Liver (tissue), 8 donors: ENCODE measurements at regions not wholly inside any gene's neighbourhood (a gene's known extent, or its start where the extent isn't known, plus 50 kb on each side); places are given as distances from the start of the nearest gene placed in this dataset.
"Not testable (repeated sequence)": the region's sequence is repeated elsewhere in the genome, so short reads cannot be mapped to it uniquely, and the experiment has no call there.

Source experiments
- DNase-seq: peaks from one replicate; pipeline ENCODE4 v3.0.0-alpha.2; 2017; ENCODE audit warnings: low spot score
- H3K27ac ChIP-seq, 2 donors: one replicate each; pipeline ENCODE4 v1.7.0; 2013; ENCODE audit warnings: inconsistent platforms in 2 of 2, low read length in 2 of 2, control low read depth in 1 of 2, low read depth in 1 of 2, mild to moderate bottlenecking in 1 of 2
- H3K27me3 ChIP-seq, 4 donors: one replicate each; pipeline versions ENCODE4 v1.6.1 to v1.7.0; 2013; ENCODE audit warnings: low read length in 3 of 4, inconsistent platforms in 1 of 4, mild to moderate bottlenecking in 1 of 4, moderate library complexity in 1 of 4; ENCODE audit not compliant: control insufficient read depth in 4 of 4, insufficient read depth in 4 of 4
- H3K36me3 ChIP-seq, 4 donors: one replicate each; pipeline versions ENCODE4 v1.6.1 to v1.7.0; 2013; ENCODE audit warnings: low read length in 3 of 4, mild to moderate bottlenecking in 3 of 4, low read depth in 1 of 4, moderate library complexity in 1 of 4; ENCODE audit not compliant: control insufficient read depth in 4 of 4, insufficient read depth in 3 of 4
- H3K4me1 ChIP-seq, 4 donors: one replicate each; pipeline versions ENCODE4 v1.6.1 to v1.7.0; 2013; ENCODE audit warnings: low read length in 3 of 4, mild to moderate bottlenecking in 3 of 4, moderate library complexity in 1 of 4; ENCODE audit not compliant: control insufficient read depth in 4 of 4, insufficient read depth in 4 of 4
- H3K4me3 ChIP-seq, 3 donors: one replicate each; pipeline versions ENCODE4 v1.6.1 to v1.7.0; 2013; ENCODE audit warnings: low read length in 3 of 3, control low read depth in 1 of 3, low read depth in 1 of 3, mild to moderate bottlenecking in 1 of 3
- H3K9ac ChIP-seq, 2 donors: one replicate each; pipeline ENCODE4 v1.7.0; 2013; ENCODE audit warnings: low read length in 2 of 2, mild to moderate bottlenecking in 2 of 2, moderate library complexity in 2 of 2, control low read depth in 1 of 2, low read depth in 1 of 2
- H3K9me3 ChIP-seq, 4 donors: one replicate each; pipeline versions ENCODE4 v1.6.1 to v1.7.0; 2013; ENCODE audit warnings: low read length in 3 of 4; ENCODE audit not compliant: control insufficient read depth in 4 of 4
- EGR1 ChIP-seq, 2 donors: IDR thresholded peaks; 2 replicates each; pipeline ENCODE4 v1.6.1; 2016 to 2018; ENCODE audit warnings: antibody characterized with exemption in 2 of 2, low read depth in 2 of 2
- FOXA1 ChIP-seq: IDR thresholded peaks from 2 replicates; pipeline ENCODE4 v1.6.1; 2016; ENCODE audit warnings: antibody characterized with exemption
- FOXA2 ChIP-seq: IDR thresholded peaks from 2 replicates; pipeline ENCODE4 v1.6.1; 2016; ENCODE audit warnings: antibody characterized with exemption
- GABPA ChIP-seq, 2 donors: IDR thresholded peaks in 1 of 2; conservative IDR thresholded peaks in 1 of 2; 2 replicates each; pipeline ENCODE4 v1.6.1; 2016; ENCODE audit warnings: antibody characterized with exemption in 2 of 2, mild to moderate bottlenecking in 1 of 2, moderate library complexity in 1 of 2
- HNF4A ChIP-seq, 2 donors: conservative IDR thresholded peaks; 2 replicates each; pipeline ENCODE4 v1.6.1; 2016; ENCODE audit warnings: antibody characterized with exemption in 2 of 2, mild to moderate bottlenecking in 2 of 2
- HNF4G ChIP-seq: IDR thresholded peaks from 2 replicates; pipeline ENCODE4 v1.6.1; 2016; ENCODE audit warnings: antibody characterized with exemption
- JUND ChIP-seq, 2 donors: IDR thresholded peaks; 2 replicates each; pipeline ENCODE4 v1.6.1; 2016; ENCODE audit warnings: antibody characterized with exemption in 2 of 2
- NR2F2 ChIP-seq: IDR thresholded peaks from 2 replicates; pipeline ENCODE4 v1.6.1; 2016; ENCODE audit warnings: antibody characterized with exemption
- RAD21 ChIP-seq, 2 donors: IDR thresholded peaks; 2 replicates each; pipeline ENCODE4 v1.6.1; 2016; ENCODE audit warnings: antibody characterized with exemption in 2 of 2, mild to moderate bottlenecking in 2 of 2
- RXRA ChIP-seq, 2 donors: IDR thresholded peaks; 2 replicates each; pipeline ENCODE4 v1.6.1; 2017 to 2018; ENCODE audit warnings: antibody characterized with exemption in 2 of 2, mild to moderate bottlenecking in 1 of 2
- TAF1 ChIP-seq: conservative IDR thresholded peaks from 2 replicates; pipeline ENCODE4 v1.6.1; 2016; ENCODE audit warnings: antibody characterized with exemption, mild to moderate bottlenecking
- YY1 ChIP-seq: IDR thresholded peaks from 2 replicates; pipeline ENCODE4 v1.6.1; 2016; ENCODE audit warnings: antibody characterized with exemption, mild to moderate bottlenecking
- WGBS: extraction: QIAGEN DNeasy Blood & Tissue Kit; methylation state at CpG from one replicate; pipeline ENCODE4 v1.1.7; 2013; 5-methylcytosine and 5-hydroxymethylcytosine counted together
- TF ChIP-seq, protein P1 (sequence below): IDR thresholded peaks from 2 replicates; pipeline ENCODE4 v1.6.1; 2016; ENCODE audit warnings: antibody characterized with exemption
- TF ChIP-seq, protein P2 (sequence below): IDR thresholded peaks from 2 replicates; pipeline ENCODE4 v1.6.1; 2016; ENCODE audit warnings: antibody characterized with exemption, mild to moderate bottlenecking
- TF ChIP-seq, protein P3 (sequence below): fragments of 150-350 bp; IDR thresholded peaks from 2 replicates; pipeline ENCODE4 v1.5.1; 2017; ENCODE audit warnings: improper control_type of control experiment, low read depth, low read length; ENCODE audit not compliant: missing input control
- TF ChIP-seq, protein P4 (sequence below): IDR thresholded peaks from 2 replicates; pipeline ENCODE4 v1.6.1; 2016; ENCODE audit warnings: antibody characterized with exemption
- donor health status: healthy.
- donor health status: healthy.
- donor health status: healthy.
- donor health status: healthy.
- donor health status: healthy.

DNA sequence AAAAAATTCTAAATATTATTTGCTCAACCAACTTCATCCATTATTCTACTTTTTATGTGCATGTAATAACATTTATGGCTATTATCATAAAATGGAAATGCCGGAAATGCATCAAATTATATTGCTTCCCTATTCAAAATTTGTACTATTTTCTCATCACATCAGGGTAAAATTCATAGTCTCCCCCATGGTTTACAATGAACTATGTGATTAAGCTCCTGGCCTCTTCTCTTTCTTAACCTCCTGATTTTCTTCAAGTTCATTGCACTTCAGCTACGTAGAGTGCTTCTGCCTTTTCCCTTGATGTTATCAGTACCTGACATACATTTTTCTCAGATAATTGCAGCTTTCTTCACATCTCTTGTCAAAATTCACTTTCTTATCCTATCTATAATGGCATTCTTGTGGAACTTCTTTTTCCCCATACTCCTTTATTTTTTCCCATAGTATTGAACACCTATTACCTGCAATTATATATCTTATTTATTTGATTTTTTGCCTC lies 699.1 kb upstream of the ADGRB3 start:
- no peak overlapping the region for H3K4me3 ChIP-seq
- H3K36me3 ChIP-seq, result no peaks in the 10 kb centered on the region
- H3K9ac ChIP-seq, result no peak overlapping the region
- H3K4me1 ChIP-seq, result no peaks in the 10 kb centered on the region
- DNase-seq, result no peak
- TF ChIP-seq RXRA (IDR thresholded peaks at IDR 0.05), result no peak
- TF ChIP-seq, protein P1, sequence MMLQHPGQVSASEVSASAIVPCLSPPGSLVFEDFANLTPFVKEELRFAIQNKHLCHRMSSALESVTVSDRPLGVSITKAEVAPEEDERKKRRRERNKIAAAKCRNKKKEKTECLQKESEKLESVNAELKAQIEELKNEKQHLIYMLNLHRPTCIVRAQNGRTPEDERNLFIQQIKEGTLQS, result no peak
- TF ChIP-seq NR2F2, result no peak
- no peak for TF ChIP-seq FOXA1
- no peak for TF ChIP-seq FOXA2
- no peak for TF ChIP-seq GABPA (IDR thresholded peaks at IDR 0.05 in 1 of 2, conservative IDR thresholded peaks at IDR 0.05 in 1 of 2)
- TF ChIP-seq YY1, result no peak
- H3K27me3 ChIP-seq, result no peaks in the 10 kb centered on the region
- H3K9me3 ChIP-seq, result no peaks in the 10 kb centered on the region
- WGBS, result 76% methylated on average over 2 of the region's 2 CpGs
- H3K27ac ChIP-seq, result no peak overlapping the region

DNA sequence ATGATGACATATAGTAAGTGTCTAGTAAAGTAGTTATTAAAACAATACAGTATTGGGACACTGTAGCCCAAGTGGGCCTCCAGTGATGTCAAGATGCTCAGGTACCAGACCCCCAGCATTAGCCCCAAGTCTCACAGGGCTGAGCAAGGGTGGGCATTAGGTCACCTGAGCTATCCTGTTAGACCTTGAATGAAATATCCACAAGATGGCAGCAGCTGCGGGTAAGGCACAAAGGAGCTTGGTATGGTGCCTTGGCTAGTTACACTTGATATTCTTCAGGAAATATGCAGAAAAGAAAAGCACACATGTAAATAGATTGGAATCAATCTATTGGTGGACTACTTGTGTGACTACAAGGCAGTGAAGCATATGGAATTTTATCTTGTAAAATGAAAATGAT lies 701.8 kb upstream of the ADGRB3 start:
- WGBS, result 46% methylated on average over 1 of the region's 1 CpG
- H3K9me3 ChIP-seq, result no peaks in the 10 kb centered on the region
- H3K36me3 ChIP-seq, result no peaks in the 10 kb centered on the region
- H3K27me3 ChIP-seq, result no peaks in the 10 kb centered on the region
- no peak overlapping the region for H3K4me3 ChIP-seq
- TF ChIP-seq, protein P2, sequence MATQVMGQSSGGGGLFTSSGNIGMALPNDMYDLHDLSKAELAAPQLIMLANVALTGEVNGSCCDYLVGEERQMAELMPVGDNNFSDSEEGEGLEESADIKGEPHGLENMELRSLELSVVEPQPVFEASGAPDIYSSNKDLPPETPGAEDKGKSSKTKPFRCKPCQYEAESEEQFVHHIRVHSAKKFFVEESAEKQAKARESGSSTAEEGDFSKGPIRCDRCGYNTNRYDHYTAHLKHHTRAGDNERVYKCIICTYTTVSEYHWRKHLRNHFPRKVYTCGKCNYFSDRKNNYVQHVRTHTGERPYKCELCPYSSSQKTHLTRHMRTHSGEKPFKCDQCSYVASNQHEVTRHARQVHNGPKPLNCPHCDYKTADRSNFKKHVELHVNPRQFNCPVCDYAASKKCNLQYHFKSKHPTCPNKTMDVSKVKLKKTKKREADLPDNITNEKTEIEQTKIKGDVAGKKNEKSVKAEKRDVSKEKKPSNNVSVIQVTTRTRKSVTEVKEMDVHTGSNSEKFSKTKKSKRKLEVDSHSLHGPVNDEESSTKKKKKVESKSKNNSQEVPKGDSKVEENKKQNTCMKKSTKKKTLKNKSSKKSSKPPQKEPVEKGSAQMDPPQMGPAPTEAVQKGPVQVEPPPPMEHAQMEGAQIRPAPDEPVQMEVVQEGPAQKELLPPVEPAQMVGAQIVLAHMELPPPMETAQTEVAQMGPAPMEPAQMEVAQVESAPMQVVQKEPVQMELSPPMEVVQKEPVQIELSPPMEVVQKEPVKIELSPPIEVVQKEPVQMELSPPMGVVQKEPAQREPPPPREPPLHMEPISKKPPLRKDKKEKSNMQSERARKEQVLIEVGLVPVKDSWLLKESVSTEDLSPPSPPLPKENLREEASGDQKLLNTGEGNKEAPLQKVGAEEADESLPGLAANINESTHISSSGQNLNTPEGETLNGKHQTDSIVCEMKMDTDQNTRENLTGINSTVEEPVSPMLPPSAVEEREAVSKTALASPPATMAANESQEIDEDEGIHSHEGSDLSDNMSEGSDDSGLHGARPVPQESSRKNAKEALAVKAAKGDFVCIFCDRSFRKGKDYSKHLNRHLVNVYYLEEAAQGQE, result no peak
- TF ChIP-seq, protein P3, sequence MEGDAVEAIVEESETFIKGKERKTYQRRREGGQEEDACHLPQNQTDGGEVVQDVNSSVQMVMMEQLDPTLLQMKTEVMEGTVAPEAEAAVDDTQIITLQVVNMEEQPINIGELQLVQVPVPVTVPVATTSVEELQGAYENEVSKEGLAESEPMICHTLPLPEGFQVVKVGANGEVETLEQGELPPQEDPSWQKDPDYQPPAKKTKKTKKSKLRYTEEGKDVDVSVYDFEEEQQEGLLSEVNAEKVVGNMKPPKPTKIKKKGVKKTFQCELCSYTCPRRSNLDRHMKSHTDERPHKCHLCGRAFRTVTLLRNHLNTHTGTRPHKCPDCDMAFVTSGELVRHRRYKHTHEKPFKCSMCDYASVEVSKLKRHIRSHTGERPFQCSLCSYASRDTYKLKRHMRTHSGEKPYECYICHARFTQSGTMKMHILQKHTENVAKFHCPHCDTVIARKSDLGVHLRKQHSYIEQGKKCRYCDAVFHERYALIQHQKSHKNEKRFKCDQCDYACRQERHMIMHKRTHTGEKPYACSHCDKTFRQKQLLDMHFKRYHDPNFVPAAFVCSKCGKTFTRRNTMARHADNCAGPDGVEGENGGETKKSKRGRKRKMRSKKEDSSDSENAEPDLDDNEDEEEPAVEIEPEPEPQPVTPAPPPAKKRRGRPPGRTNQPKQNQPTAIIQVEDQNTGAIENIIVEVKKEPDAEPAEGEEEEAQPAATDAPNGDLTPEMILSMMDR, result no peak
- TF ChIP-seq GABPA (IDR thresholded peaks at IDR 0.05 in 1 of 2, conservative IDR thresholded peaks at IDR 0.05 in 1 of 2) (no peak), HNF4G (no peak), TAF1 (no peak), YY1 (no peak), FOXA1 (no peak), JUND (IDR thresholded peaks at IDR 0.05) (no peak), FOXA2 (no peak), NR2F2 (no peak), HNF4A (conservative IDR thresholded peaks at IDR 0.05) (no peak), RAD21 (IDR thresholded peaks at IDR 0.05) (no peak), EGR1 (IDR thresholded peaks at IDR 0.05; ENCODE audit: low read depth in 2 of 2) (no peak)
- TF ChIP-seq, protein P4, sequence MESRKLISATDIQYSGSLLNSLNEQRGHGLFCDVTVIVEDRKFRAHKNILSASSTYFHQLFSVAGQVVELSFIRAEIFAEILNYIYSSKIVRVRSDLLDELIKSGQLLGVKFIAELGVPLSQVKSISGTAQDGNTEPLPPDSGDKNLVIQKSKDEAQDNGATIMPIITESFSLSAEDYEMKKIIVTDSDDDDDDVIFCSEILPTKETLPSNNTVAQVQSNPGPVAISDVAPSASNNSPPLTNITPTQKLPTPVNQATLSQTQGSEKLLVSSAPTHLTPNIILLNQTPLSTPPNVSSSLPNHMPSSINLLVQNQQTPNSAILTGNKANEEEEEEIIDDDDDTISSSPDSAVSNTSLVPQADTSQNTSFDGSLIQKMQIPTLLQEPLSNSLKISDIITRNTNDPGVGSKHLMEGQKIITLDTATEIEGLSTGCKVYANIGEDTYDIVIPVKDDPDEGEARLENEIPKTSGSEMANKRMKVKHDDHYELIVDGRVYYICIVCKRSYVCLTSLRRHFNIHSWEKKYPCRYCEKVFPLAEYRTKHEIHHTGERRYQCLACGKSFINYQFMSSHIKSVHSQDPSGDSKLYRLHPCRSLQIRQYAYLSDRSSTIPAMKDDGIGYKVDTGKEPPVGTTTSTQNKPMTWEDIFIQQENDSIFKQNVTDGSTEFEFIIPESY, result no peak
- TF ChIP-seq, protein P1, result no peak
- H3K4me1 ChIP-seq, result no peaks in the 10 kb centered on the region
- no peak for DNase-seq
- no peak overlapping the region for H3K27ac ChIP-seq
- no peak overlapping the region for H3K9ac ChIP-seq

DNA sequence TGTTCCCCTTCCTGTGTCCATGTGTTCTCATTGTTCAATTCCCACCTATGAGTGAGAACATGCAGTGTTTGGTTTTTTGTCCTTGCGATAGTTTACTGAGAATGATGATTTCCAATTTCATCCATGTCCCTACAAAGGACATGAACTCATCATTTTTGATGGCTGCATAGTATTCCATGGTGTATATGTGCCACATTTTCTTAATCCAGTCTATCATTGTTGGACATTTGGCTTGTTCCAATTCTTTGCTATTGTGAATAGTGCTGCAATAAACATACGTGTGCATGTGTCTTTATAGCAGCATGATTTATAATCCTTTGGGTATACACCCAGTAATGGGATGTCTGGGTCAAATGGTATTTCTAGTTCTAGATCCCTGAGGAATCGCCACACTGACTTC lies 712.5 kb upstream of the ADGRB3 start:
- not testable (repeated sequence) for H3K36me3 ChIP-seq, H3K4me3 ChIP-seq, DNase-seq, H3K4me1 ChIP-seq, H3K9ac ChIP-seq, H3K9me3 ChIP-seq, H3K27me3 ChIP-seq, H3K27ac ChIP-seq
- 70% methylated on average over 2 of the region's 3 CpGs for WGBS

DNA sequence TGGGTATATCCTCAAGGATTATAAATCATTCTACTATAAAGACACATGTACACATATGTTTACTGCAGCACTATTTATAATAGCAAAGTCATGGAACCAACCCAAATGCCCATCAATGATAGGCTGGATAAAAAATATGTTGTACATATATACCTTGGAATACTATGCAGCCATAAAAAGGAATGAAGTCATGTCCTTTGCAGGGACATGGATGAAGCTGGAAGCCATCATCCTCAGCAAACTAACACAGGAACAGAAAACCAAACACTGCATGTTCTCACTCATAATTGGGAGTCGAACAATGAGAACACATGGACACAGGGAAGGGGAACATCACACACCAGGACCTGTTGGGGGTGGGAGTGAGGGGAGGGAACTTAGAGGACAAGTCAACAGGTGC lies 715.0 kb upstream of the ADGRB3 start:
- H3K27me3 ChIP-seq, H3K4me3 ChIP-seq, DNase-seq, H3K4me1 ChIP-seq, H3K36me3 ChIP-seq, H3K9me3 ChIP-seq, H3K27ac ChIP-seq, H3K9ac ChIP-seq: not testable (repeated sequence)
- WGBS, result 79% methylated on average over 1 of the region's 1 CpG
